Esophagus muscularis mucosa (tissue), 4 donors: ENCODE measurements at regions not wholly inside any gene's neighbourhood (a gene's known extent, or its start where the extent isn't known, plus 50 kb on each side); places are given as distances from the start of the nearest gene placed in this dataset.

Source experiments
- DNase-seq: peaks from one replicate; pipeline ENCODE4 v3.0.0-alpha.2; 2017; ENCODE audit errors: extremely low spot score
- H3K27ac ChIP-seq, 4 donors: fragments of 200-600 bp; sonication (generic); replicated peaks in 1 of 4; 1 replicate in 3 of 4; 2 replicates in 1 of 4; pipeline ENCODE4 v1.5.1; 2016 to 2019; ENCODE audit warnings: mild to moderate bottlenecking in 1 of 4
- H3K27me3 ChIP-seq, 4 donors: fragments of 200-600 bp; sonication (generic); one replicate each; pipeline versions ENCODE4 v1.5.1 to v1.6.0; 2016 to 2019
- H3K36me3 ChIP-seq, 4 donors: fragments of 200-600 bp; sonication (generic); one replicate each; pipeline ENCODE4 v1.5.1; 2016 to 2019
- H3K4me1 ChIP-seq, 4 donors: fragments of 200-600 bp; sonication (generic); one replicate each; pipeline ENCODE4 v1.5.1; 2016 to 2019
- H3K4me3 ChIP-seq, 4 donors: fragments of 200-600 bp; sonication (generic); 1 replicate in 2 of 4; 2 replicates in 2 of 4; pipeline ENCODE4 v1.5.1; 2016 to 2019; ENCODE audit warnings: mild to moderate bottlenecking in 4 of 4, moderate library complexity in 1 of 4
- H3K9me3 ChIP-seq, 4 donors: fragments of 200-600 bp; sonication (generic); 1 replicate in 3 of 4; 2 replicates in 1 of 4; pipeline ENCODE4 v1.5.1; 2016 to 2019
- CTCF ChIP-seq, 3 experiments: fragments of 200-600 bp in 2 of 3; fragments of 450-650 bp in 1 of 3; sonication (generic) in 2 of 3; IDR thresholded peaks; one replicate each; pipeline ENCODE4 v1.5.1; 2017 to 2019; ENCODE audit warnings: antibody characterized with exemption in 3 of 3, mild to moderate bottlenecking in 2 of 3, moderate library complexity in 1 of 3
- EP300 ChIP-seq: sonication (generic); formaldehyde crosslinking; IDR thresholded peaks from one replicate; pipeline ENCODE4 v1.6.1; 2017; ENCODE audit warnings: antibody characterized with exemption
- POLR2A ChIP-seq: fragments of 450-650 bp; IDR thresholded peaks from one replicate; pipeline ENCODE4 v1.6.1; 2017; ENCODE audit warnings: antibody characterized with exemption, moderate library complexity, mild to moderate bottlenecking, low read depth
- POLR2AphosphoS5 ChIP-seq, 2 donors: sonication (generic); formaldehyde crosslinking; IDR thresholded peaks; one replicate each; pipeline ENCODE4 v1.6.1; 2017; ENCODE audit warnings: antibody characterized with exemption in 2 of 2
- whole genome bisulfite sequencing: methylation state at CpG from one replicate; pipeline ENCODE4 v1.1.5; 2018; 5-methylcytosine and 5-hydroxymethylcytosine counted together
- intact Hi-C: fragments of 100-400 bp; cut with DNase I; formaldehyde crosslinking; loops from one replicate; pipeline ENCODE4 v1.15.1; 2023

DNA sequence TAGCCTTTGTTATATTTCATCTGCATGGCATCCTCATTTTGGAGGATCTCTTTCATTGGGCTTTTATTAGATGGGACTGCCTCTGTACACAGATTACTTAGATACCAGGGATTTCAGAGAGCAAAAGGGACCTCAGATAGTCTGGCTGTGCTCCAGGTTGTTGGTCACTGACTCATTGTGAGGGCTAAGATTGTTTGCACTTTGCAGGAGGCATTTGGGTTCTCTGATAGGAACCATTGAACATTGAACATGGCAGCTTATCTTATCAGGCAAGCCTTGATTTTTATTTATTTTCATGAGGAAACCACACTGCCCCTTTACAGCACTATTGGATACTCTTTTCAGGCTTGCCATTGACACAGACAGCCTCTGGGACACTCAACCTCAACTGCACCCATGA, 766.9 kb upstream of the TSPY4 start:
- no peak for TF ChIP-seq POLR2AphosphoS5 (IDR thresholded peaks at IDR 0.05)
- no peak for TF ChIP-seq EP300
- TF ChIP-seq CTCF (IDR thresholded peaks at IDR 0.05) = no peak
- no peak for TF ChIP-seq POLR2A
- no peaks in the 10 kb centered on the region for H3K27me3 ChIP-seq
- intact Hi-C loops = no loop called here
- H3K4me3 ChIP-seq = no peak overlapping the region
- H3K4me1 ChIP-seq = no peaks in the 10 kb centered on the region
- no peak overlapping the region for H3K27ac ChIP-seq
- no peaks in the 10 kb centered on the region for H3K9me3 ChIP-seq
- no peaks in the 10 kb centered on the region for H3K36me3 ChIP-seq
- no peak for DNase-seq

DNA sequence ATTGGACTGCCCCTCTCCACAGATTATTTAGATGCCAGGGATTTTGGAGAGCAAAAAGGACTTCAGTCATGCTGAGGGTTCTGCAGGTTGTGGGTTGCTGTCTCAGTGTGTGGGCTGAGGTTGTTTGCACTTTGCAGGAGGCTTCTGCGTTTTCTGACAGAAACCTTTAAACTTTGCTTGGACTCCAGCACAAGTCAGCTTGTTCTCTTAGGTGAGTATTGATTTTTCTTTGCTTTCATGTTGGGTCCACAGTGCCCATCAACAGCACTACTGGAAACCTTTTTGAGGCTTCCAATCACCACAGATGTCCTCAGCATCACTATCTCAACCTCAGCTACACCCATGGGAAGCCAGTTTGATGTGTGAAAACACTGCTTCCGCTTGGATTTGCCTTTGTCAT, 764.3 kb upstream of the TSPY4 start:
- no peaks in the 10 kb centered on the region for H3K36me3 ChIP-seq
- TF ChIP-seq POLR2A = no peak
- H3K4me3 ChIP-seq = no peak overlapping the region
- intact Hi-C loops = no loop called here
- no peaks in the 10 kb centered on the region for H3K9me3 ChIP-seq
- DNase-seq = no peak
- H3K4me1 ChIP-seq = no peaks in the 10 kb centered on the region
- no CpG with 5 or more reads among the region's 2 CpGs for WGBS
- H3K27ac ChIP-seq = no peak overlapping the region
- H3K27me3 ChIP-seq = no peaks in the 10 kb centered on the region

- intact Hi-C loops = no loop called here
- Histone ChIP-seq H3K9me3 (no peaks in the 10 kb centered on the region), H3K4me1 (no peaks in the 10 kb centered on the region), H3K27me3 (no peaks in the 10 kb centered on the region), H3K36me3 (no peaks in the 10 kb centered on the region), H3K27ac (no peak overlapping the region), H3K4me3 (no peak overlapping the region)
- no CpG with 5 or more reads among the region's 1 CpG for WGBS
- no peak for DNase-seq
- TF ChIP-seq POLR2A = no peak
- TF ChIP-seq CTCF (IDR thresholded peaks at IDR 0.05) = no peak
- no peak for TF ChIP-seq POLR2AphosphoS5 (IDR thresholded peaks at IDR 0.05)
- TF ChIP-seq EP300 = no peak
Measured at GRCh38 chrY:8582277-8582850, 754.9 kb upstream of the TSPY4 start.

DNA sequence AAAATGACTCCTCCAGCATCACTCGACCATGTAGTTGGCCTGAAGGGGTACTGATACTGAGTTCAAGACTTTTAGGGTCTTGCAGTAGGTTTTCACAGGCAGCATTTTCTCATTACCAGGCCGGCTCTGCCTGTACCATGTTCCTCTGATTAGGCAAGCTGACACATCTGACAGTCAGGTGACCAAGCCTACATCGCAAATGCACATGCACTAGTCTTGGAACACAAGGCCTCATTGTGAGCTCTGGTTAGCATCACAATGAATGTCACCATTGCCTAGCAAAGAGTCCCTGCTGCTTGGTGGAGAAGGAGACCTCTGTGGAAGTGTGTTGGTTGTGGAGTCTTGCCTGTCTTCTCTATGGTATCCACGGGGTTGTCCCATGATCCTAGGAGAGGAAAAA, 754.1 kb upstream of the TSPY4 start:
- no peaks in the 10 kb centered on the region for H3K36me3 ChIP-seq
- intact Hi-C loops = no loop called here
- TF ChIP-seq EP300 = no peak
- TF ChIP-seq POLR2AphosphoS5 (IDR thresholded peaks at IDR 0.05) = no peak
- TF ChIP-seq POLR2A = no peak
- no peak for TF ChIP-seq CTCF (IDR thresholded peaks at IDR 0.05)

GRCh38 chrY:8590641-8591040, 746.6 kb upstream of the TSPY4 start:
- Histone ChIP-seq H3K4me1 (no peaks in the 10 kb centered on the region), H3K36me3 (no peaks in the 10 kb centered on the region), H3K27me3 (no peaks in the 10 kb centered on the region), H3K4me3 (no peak overlapping the region), H3K27ac (no peak overlapping the region), H3K9me3 (no peaks in the 10 kb centered on the region)
- DNase-seq = no peak
- TF ChIP-seq EP300 (no peak), POLR2A (no peak), POLR2AphosphoS5 (IDR thresholded peaks at IDR 0.05) (no peak), CTCF (IDR thresholded peaks at IDR 0.05) (no peak)
- intact Hi-C loops = no loop called here
- WGBS = no CpG with 5 or more reads among the region's 2 CpGs

More for the DNA sequence above, 754.1 kb upstream of the TSPY4 start:
- WGBS = no CpG with 5 or more reads among the region's 4 CpGs
- Histone ChIP-seq H3K4me3 (no peak overlapping the region), H3K9me3 (no peaks in the 10 kb centered on the region), H3K27me3 (no peaks in the 10 kb centered on the region), H3K27ac (no peak overlapping the region), H3K4me1 (no peaks in the 10 kb centered on the region)
- no peak for DNase-seq
